ENCODE measurements at regions not wholly inside any gene's neighbourhood (a gene's known extent, or its start where the extent isn't known, plus 50 kb on each side); places are given as distances from the start of the nearest gene placed in this dataset.

GRCh38 chr12:43145481-43145880 lies 406.5 kb downstream of the ADAMTS20 start:
- TF ChIP-seq EZH2 (IDR thresholded peaks at IDR 0.05; ENCODE audit: borderline replicate concordance) (no peak), CTCF (IDR thresholded peaks at IDR 0.05; ENCODE audit: poor library complexity) (no peak)
